ENCODE measurements at regions not wholly inside any gene's neighbourhood (a gene's known extent, or its start where the extent isn't known, plus 50 kb on each side); places are given as distances from the start of the nearest gene placed in this dataset.
"Not testable (repeated sequence)": the region's sequence is repeated elsewhere in the genome, so short reads cannot be mapped to it uniquely, and the experiment has no call there.

DNA sequence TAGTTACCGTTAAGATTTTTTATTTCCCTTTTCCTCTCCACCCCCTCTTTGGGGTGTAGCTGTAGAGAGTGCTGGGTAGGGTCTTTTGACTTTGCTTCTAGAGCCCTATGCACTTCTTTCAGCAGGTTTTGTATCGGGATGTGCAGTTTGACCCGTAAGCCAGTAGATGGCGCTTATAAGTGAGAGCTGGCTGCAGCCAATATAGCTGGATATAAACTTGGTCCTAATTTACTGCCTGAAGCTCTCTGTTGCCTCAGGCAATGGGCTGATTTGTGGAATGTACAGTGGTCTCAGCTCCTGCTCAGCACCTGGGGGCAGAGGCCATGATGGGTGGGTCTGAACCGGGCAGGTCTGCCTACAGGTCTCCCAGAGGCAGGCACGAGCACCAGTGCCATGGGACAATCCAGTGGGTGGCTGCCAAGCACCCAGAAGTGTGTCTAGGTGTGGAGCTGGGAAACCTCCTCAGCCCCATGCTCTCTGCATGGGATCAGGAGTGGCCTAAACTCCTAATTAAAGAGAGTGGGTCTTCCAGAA, 146.5 kb downstream of the SPANXN1 start:
- no peaks in the 10 kb centered on the region for H3K4me1 ChIP-seq
- no peak overlapping the region for H3K4me3 ChIP-seq
- no peak overlapping the region for H3K27ac ChIP-seq
- TF ChIP-seq, protein P1, sequence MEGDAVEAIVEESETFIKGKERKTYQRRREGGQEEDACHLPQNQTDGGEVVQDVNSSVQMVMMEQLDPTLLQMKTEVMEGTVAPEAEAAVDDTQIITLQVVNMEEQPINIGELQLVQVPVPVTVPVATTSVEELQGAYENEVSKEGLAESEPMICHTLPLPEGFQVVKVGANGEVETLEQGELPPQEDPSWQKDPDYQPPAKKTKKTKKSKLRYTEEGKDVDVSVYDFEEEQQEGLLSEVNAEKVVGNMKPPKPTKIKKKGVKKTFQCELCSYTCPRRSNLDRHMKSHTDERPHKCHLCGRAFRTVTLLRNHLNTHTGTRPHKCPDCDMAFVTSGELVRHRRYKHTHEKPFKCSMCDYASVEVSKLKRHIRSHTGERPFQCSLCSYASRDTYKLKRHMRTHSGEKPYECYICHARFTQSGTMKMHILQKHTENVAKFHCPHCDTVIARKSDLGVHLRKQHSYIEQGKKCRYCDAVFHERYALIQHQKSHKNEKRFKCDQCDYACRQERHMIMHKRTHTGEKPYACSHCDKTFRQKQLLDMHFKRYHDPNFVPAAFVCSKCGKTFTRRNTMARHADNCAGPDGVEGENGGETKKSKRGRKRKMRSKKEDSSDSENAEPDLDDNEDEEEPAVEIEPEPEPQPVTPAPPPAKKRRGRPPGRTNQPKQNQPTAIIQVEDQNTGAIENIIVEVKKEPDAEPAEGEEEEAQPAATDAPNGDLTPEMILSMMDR (IDR thresholded peaks at IDR 0.05) = no peak
- no peak for TF ChIP-seq EP300 (IDR thresholded peaks at IDR 0.05)
- TF ChIP-seq POLR2A (IDR thresholded peaks at IDR 0.05) = no peak
- H3K36me3 ChIP-seq = no peaks in the 10 kb centered on the region
- DNase-seq (ENCODE audit: low spot score in 2 of 2) = no peak
- H3K27me3 ChIP-seq = no peaks in the 10 kb centered on the region
- WGBS, 2 donors = 22 to 29% methylated on average over 4 to 6 of the region's 6 CpGs
- H3K9me3 ChIP-seq = peaks cover 0 to 4% (median 0%) of the 10 kb centered on the region in 4 donors

DNA sequence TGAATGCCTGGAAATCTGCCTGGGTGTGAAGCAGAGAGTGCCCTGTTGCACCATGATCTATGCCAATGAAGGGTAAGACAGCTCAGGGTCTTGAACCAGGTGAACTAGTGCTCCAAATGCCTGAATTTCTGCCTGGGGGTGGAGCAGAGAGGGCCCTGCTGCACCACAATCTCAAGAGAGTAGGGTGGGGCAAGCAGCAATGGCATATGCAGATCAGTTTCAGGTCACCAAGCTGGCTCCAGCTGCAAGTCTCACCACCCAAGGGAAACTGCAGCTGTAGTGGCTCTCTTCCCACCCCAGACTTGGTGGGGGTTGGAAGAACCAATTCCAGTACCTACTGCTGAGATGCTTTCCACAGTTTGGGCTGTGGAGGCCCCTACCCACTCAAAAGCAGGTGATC, 147.0 kb downstream of the SPANXN1 start:
- DNase-seq (ENCODE audit: low spot score in 2 of 2) = no peak
- Histone ChIP-seq H3K4me3 (no peak overlapping the region), H3K27me3 (no peaks in the 10 kb centered on the region), H3K27ac (no peak overlapping the region), H3K4me1 (no peaks in the 10 kb centered on the region), H3K36me3 (no peaks in the 10 kb centered on the region), H3K9me3 (peaks cover 0 to 4% (median 0%) of the 10 kb centered on the region in 4 donors)
- TF ChIP-seq POLR2A (IDR thresholded peaks at IDR 0.05) (no peak), EP300 (IDR thresholded peaks at IDR 0.05) (no peak)
- TF ChIP-seq, protein P1 (IDR thresholded peaks at IDR 0.05) = no peak

DNA sequence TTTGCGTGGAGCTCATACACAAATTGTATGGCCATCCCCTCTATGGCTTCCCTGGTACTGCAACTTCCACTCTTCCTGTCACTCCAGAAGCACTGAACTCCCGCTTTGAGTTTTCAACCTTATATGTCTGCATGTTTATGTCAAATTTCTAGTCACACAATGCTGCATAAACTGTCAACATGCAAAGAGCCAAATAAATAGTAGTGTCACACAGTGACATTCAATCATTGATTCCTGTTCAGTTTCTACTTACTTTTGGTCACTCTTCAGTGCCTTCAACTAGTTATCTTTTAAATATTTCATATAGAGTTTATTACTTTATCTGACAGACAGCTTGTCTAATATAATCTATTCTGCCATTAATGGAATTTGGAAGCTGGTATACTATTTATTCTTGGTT, 149.3 kb downstream of the SPANXN1 start:
- DNase-seq (ENCODE audit: low spot score in 2 of 2) = no peak
- 66 to 91% methylated on average over 2 of the region's 2 CpGs for WGBS, 2 donors
- Histone ChIP-seq H3K4me3 (no peak overlapping the region), H3K27ac (no peak overlapping the region), H3K27me3 (no peaks in the 10 kb centered on the region), H3K9me3 (peaks cover 0 to 4% (median 0%) of the 10 kb centered on the region in 4 donors), H3K36me3 (no peaks in the 10 kb centered on the region), H3K4me1 (no peaks in the 10 kb centered on the region)
- TF ChIP-seq, protein P1 (IDR thresholded peaks at IDR 0.05) = no peak
- TF ChIP-seq EP300 (IDR thresholded peaks at IDR 0.05) (no peak), POLR2A (IDR thresholded peaks at IDR 0.05) (no peak)

DNA sequence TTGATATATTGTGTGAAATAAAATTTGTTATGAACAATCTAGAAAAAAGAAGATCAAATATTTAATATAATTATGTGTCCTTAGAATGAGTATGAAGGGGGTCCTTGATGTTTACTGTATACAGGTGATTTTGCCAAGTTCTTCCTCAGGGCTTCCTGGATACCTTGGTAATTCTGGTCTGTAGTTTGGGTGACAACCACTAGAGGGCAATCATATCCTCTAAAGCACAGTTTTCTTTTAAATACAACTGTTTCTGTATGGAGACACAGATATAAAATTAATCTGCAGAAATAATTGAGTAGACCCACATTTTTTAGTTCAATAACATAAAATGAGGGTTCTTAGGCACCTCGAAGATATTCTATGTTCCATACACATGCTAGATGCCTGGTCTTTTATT, 157.7 kb downstream of the SPANXN1 start:
- no peaks in the 10 kb centered on the region for H3K9me3 ChIP-seq
- no peak for TF ChIP-seq EP300 (IDR thresholded peaks at IDR 0.05)
- TF ChIP-seq, protein P1 (IDR thresholded peaks at IDR 0.05) = peak; percentile 24 to 69 (median 27)
- H3K4me3 ChIP-seq = no peak overlapping the region
- no peak overlapping the region for H3K27ac ChIP-seq
- H3K4me1 ChIP-seq = no peaks in the 10 kb centered on the region
- peak in 1 of 2 donors; percentile 43 for DNase-seq (ENCODE audit: low spot score in 2 of 2)
- no peaks in the 10 kb centered on the region for H3K27me3 ChIP-seq
- H3K36me3 ChIP-seq = no peaks in the 10 kb centered on the region
- 0% methylated on average over 1 of the region's 1 CpG for WGBS, 2 donors

DNA sequence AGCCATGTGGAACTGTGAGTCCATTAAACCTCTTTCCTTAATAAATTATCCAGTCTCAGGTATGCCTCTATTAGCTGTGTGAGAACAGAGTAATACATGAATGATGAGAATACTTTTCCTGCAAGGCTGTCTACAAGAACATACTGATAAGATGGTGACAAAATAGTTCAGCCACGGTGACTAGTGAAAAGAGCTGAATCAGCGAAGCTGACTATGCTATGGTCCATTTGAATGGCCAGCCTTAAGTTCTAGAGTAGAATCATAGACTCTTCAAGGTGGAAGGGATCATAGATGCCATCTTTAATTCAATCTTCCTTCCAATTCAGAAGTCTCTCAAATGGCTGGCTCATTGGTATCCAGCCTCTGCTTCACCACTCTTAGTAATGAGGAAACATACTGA, 163.3 kb downstream of the SPANXN1 start:
- Histone ChIP-seq H3K36me3 (no peaks in the 10 kb centered on the region), H3K4me1 (no peaks in the 10 kb centered on the region), H3K9me3 (no peaks in the 10 kb centered on the region), H3K4me3 (no peak overlapping the region), H3K27ac (no peak overlapping the region), H3K27me3 (no peaks in the 10 kb centered on the region)
- TF ChIP-seq POLR2A (IDR thresholded peaks at IDR 0.05) (no peak), EP300 (IDR thresholded peaks at IDR 0.05) (no peak)
- TF ChIP-seq, protein P1 (IDR thresholded peaks at IDR 0.05) = no peak
- no peak for DNase-seq (ENCODE audit: low spot score in 2 of 2)
- WGBS, 2 donors = 79 to 89% methylated on average over 2 of the region's 2 CpGs

DNA sequence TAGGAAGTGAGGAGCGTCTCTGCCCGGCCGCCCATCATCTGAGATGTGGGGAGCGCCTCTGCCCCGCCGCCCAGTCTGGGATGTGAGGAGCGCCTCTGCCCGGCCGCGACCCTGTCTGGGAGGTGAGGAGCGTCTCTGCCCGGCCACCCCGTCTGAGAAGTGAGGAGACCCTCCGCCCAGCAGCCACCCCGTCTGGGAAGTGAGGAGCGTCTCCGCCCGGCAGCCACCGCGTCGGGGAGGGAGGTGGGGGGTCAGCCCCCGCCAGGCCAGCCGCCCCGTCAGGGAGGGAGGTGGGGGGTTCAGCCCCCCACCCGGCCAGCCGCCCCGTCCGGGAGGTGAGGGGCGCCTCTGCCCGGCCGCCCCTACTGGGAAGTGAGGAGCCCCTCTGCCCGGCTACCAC, 188.9 kb downstream of the SPANXN1 start:
- H3K36me3 ChIP-seq; DNase-seq (ENCODE audit: low spot score in 2 of 2); H3K4me1 ChIP-seq; H3K9me3 ChIP-seq; H3K27ac ChIP-seq; H3K4me3 ChIP-seq; H3K27me3 ChIP-seq: not testable (repeated sequence)
- 94% methylated on average over 11 of the region's 32 CpGs; no CpG with 5 or more reads in 1 of the 2 donors for WGBS, 2 donors

Measured in tibial nerve (tissue), 4 donors.